SK-N-SH (cell line): ENCODE measurements at regions not wholly inside any gene's neighbourhood (a gene's known extent, or its start where the extent isn't known, plus 50 kb on each side); places are given as distances from the start of the nearest gene placed in this dataset.

Experiments
- CTCF ChIA-PET: fragments of 300-600, 350-600 bp; formaldehyde crosslinking; extraction: SDS; loops from one replicate; lab custom pipeline; 2021; lab: Yijun Ruan, JAX
- POLR2A ChIA-PET: fragments of 350-600 bp; sonication (Branson Sonifier 250); formaldehyde crosslinking; extraction: SDS; loops from one replicate; lab custom pipeline; 2020; ENCODE audit warnings: antibody characterized with exemption, inconsistent platforms; lab: Yijun Ruan, JAX
- DNase-seq: peaks from one replicate; pipeline ENCODE4 v3.0.0; 2012
- H2AFZ ChIP-seq: fragments of 200-600 bp; sonication (generic); 2 replicates; pipeline ENCODE4 v1.8.1; 2016; ENCODE audit warnings: antibody characterized with exemption, mild to moderate bottlenecking, low read depth
- H3F3A ChIP-seq: fragments of 200-600 bp; sonication (generic); replicated peaks from 2 replicates; pipeline ENCODE3; 2016; ENCODE audit warnings: antibody characterized with exemption, mild to moderate bottlenecking; ENCODE audit not compliant: insufficient read depth
- H3K27ac ChIP-seq, 2 experiments: fragments of 200-500 bp in 1 of 2; fragments of 200-600 bp in 1 of 2; sonication (Bioruptor generic) in 1 of 2; sonication (generic), shearing (Covaris generic) in 1 of 2; 2 replicates each; pipeline versions ENCODE4 v1.5.1 to v1.6.1; 2014 to 2016; ENCODE audit warnings: low read depth in 2 of 2, inconsistent platforms in 1 of 2, low read length in 1 of 2, mild to moderate bottlenecking in 1 of 2, mixed read lengths in 1 of 2
- H3K27me3 ChIP-seq: fragments of 200-600 bp; sonication (generic), shearing (Covaris generic); 2 replicates; pipeline ENCODE4 v1.6.1; 2016; ENCODE audit warnings: mixed run types; ENCODE audit not compliant: insufficient read depth
- H3K36me3 ChIP-seq, 2 experiments: fragments of 200-500 bp in 1 of 2; fragments of 200-600 bp in 1 of 2; sonication (Bioruptor generic) in 1 of 2; sonication (generic) in 1 of 2; replicated peaks in 1 of 2; 2 replicates each; pipeline versions ENCODE3 to v1.5.1; 2014 to 2016; ENCODE audit warnings: low read length in 1 of 2, mild to moderate bottlenecking in 1 of 2; ENCODE audit not compliant: insufficient read depth in 2 of 2, control insufficient read depth in 1 of 2
- H3K4me1 ChIP-seq, 2 experiments: fragments of 200-500 bp in 1 of 2; fragments of 200-600 bp in 1 of 2; sonication (Bioruptor generic) in 1 of 2; sonication (generic), shearing (Covaris generic) in 1 of 2; 2 replicates each; pipeline versions ENCODE4 v1.5.1 to v1.6.1; 2014 to 2016; ENCODE audit warnings: low read depth in 1 of 2, low read length in 1 of 2, mixed run types in 1 of 2; ENCODE audit not compliant: insufficient read depth in 2 of 2, control insufficient read depth in 1 of 2
- H3K4me2 ChIP-seq: fragments of 200-600 bp; sonication (generic), shearing (Covaris generic); 2 replicates; pipeline ENCODE4 v1.6.1; 2017; ENCODE audit warnings: mixed run types
- H3K4me3 ChIP-seq, 2 experiments: fragments of 200-500 bp in 1 of 2; fragments of 200-600 bp in 1 of 2; sonication (Bioruptor generic) in 1 of 2; sonication (generic), shearing (Covaris generic) in 1 of 2; 2 replicates each; pipeline versions ENCODE4 v1.5.1 to v1.8.1; 2014 to 2016; ENCODE audit warnings: low read depth in 2 of 2, inconsistent platforms in 1 of 2, low read length in 1 of 2, mild to moderate bottlenecking in 1 of 2, mixed read lengths in 1 of 2, moderate library complexity in 1 of 2
- H3K79me2 ChIP-seq: fragments of 200-600 bp; sonication (generic); 2 replicates; pipeline ENCODE4 v1.8.1; 2017; ENCODE audit warnings: mild to moderate bottlenecking; ENCODE audit not compliant: insufficient read depth
- H3K9ac ChIP-seq: fragments of 200-600 bp; sonication (generic); 2 replicates; pipeline ENCODE4 v1.6.1; 2017; ENCODE audit warnings: mixed run types
- H3K9me2 ChIP-seq: fragments of 200-600 bp; sonication (generic); 2 replicates; pipeline ENCODE4 v1.6.1; 2017; ENCODE audit warnings: mixed run types
- H3K9me3 ChIP-seq: fragments of 200-600 bp; sonication (generic); 2 replicates; pipeline ENCODE4 v1.6.1; 2017; ENCODE audit warnings: mixed run types, mild to moderate bottlenecking, moderate library complexity
- H4K20me1 ChIP-seq: fragments of 200-600 bp; sonication (generic); 2 replicates; pipeline ENCODE4 v1.6.1; 2017; ENCODE audit warnings: mild to moderate bottlenecking, mixed run types; ENCODE audit not compliant: insufficient read depth
- CHD2 ChIP-seq: fragments of 150-350 bp; IDR thresholded peaks from 2 replicates; pipeline ENCODE4 v1.6.1; 2018; ENCODE audit warnings: low read length; ENCODE audit not compliant: partially characterized antibody
- FOXM1 ChIP-seq: IDR thresholded peaks from 2 replicates; pipeline ENCODE4 v1.4.0; 2012; ENCODE audit warnings: low read depth, mild to moderate bottlenecking
- GABPA ChIP-seq: IDR thresholded peaks from 2 replicates; pipeline ENCODE4 v1.4.0; 2012; ENCODE audit warnings: low read depth, mild to moderate bottlenecking
- IRF3 ChIP-seq: fragments of 150-350 bp; IDR thresholded peaks from 2 replicates; pipeline ENCODE4 v1.6.1; 2016; ENCODE audit warnings: mild to moderate bottlenecking, low read depth, low read length
- POLR2AphosphoS5 ChIP-seq: IDR thresholded peaks from 2 replicates; pipeline ENCODE4 v1.6.1; 2012; ENCODE audit warnings: low read depth, low read length
- RAD21 ChIP-seq: IDR thresholded peaks from 2 replicates; pipeline ENCODE4 v1.6.1; 2012; ENCODE audit warnings: mild to moderate bottlenecking, low read length
- RCOR1 ChIP-seq: fragments of 150-350 bp; IDR thresholded peaks from 2 replicates; pipeline ENCODE4 v1.6.1; 2017; ENCODE audit warnings: antibody characterized with exemption, low read length
- RFX5 ChIP-seq: IDR thresholded peaks from 2 replicates; pipeline ENCODE4 v1.6.1; 2012; ENCODE audit warnings: mild to moderate bottlenecking, improper control_type of control experiment, low read length
- RXRA ChIP-seq: IDR thresholded peaks from 2 replicates; pipeline ENCODE4 v1.4.0; 2012; ENCODE audit warnings: low read depth, mild to moderate bottlenecking, borderline replicate concordance
- TAF1 ChIP-seq: IDR thresholded peaks from 2 replicates; pipeline ENCODE4 v1.6.1; 2012; ENCODE audit warnings: low read depth, mild to moderate bottlenecking, low read length, moderate library complexity, borderline replicate concordance
- TEAD4 ChIP-seq: IDR thresholded peaks from 2 replicates; pipeline ENCODE4 v1.4.0; 2012; ENCODE audit warnings: mild to moderate bottlenecking, borderline replicate concordance; ENCODE audit not compliant: insufficient read depth
- YY1 ChIP-seq: IDR thresholded peaks from 2 replicates; pipeline ENCODE4 v1.4.0; 2012; ENCODE audit warnings: low read depth, mild to moderate bottlenecking
- ZBTB33 ChIP-seq: IDR thresholded peaks from 2 replicates; pipeline ENCODE4 v1.4.0; 2012; ENCODE audit warnings: low read depth, borderline replicate concordance
- WGBS: methylation state at CpG from one replicate; pipeline ENCODE4 v1.1.6; 2017; ENCODE audit warnings: low lambda C conversion rate; 5-methylcytosine and 5-hydroxymethylcytosine counted together
- TF ChIP-seq, protein P1 (sequence below): fragments of 200-600 bp; sonication (generic); IDR thresholded peaks from 2 replicates; pipeline ENCODE4 v1.6.1; 2017; ENCODE audit warnings: antibody characterized with exemption, mild to moderate bottlenecking, moderate library complexity

DNA sequence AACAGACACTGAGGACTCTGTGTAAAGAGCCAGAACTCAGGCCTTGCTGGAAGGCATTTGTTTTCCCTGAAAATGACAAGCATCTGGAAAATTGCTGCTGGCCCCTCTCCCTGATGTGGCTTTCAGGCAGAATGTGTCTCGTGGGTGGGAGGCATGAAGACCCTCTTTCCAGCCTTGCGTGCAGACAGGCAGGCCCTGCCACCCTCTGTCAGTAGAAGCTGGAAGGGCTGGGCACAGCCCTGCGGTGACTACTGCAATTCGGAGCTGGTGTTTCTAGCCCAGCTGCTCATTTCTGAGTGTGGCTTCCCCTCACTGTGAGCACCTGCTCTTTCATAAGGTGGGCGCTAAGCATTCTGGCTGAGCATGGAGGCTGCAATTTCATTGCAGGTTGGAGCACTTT lies 349.9 kb downstream of the PTPRU start:
- no peak for TF ChIP-seq CHD2
- no peak for TF ChIP-seq TAF1
- TF ChIP-seq TEAD4 = no peak
- TF ChIP-seq GABPA = no peak
- no peak for TF ChIP-seq RAD21
- no peak for TF ChIP-seq IRF3
- no peak for TF ChIP-seq ZBTB33
- no peak for TF ChIP-seq YY1
- TF ChIP-seq FOXM1 = no peak
- Histone ChIP-seq H3K9me3 (no peaks in the 10 kb centered on the region), H3K79me2 (no peaks in the 10 kb centered on the region), H3K4me2 (no peak overlapping the region), H3K9me2 (no peaks in the 10 kb centered on the region), H3K27ac (no peak overlapping the region), H2AFZ (no peak overlapping the region), H3K9ac (no peak overlapping the region), H3K4me3 (no peak overlapping the region), H3F3A (peaks cover 3% of the 10 kb centered on the region), H3K4me1 (peaks cover 0 to 9% of the 10 kb centered on the region in 2 experiments; a peak in 1 of 4 replicates), H3K36me3 (no peaks in the 10 kb centered on the region), H4K20me1 (no peaks in the 10 kb centered on the region), H3K27me3 (no peaks in the 10 kb centered on the region)
- ChIA-PET CTCF (no interaction called here), POLR2A (no interaction called here)
- 20% methylated on average over 1 of the region's 5 CpGs for WGBS
- no peak for DNase-seq

DNA sequence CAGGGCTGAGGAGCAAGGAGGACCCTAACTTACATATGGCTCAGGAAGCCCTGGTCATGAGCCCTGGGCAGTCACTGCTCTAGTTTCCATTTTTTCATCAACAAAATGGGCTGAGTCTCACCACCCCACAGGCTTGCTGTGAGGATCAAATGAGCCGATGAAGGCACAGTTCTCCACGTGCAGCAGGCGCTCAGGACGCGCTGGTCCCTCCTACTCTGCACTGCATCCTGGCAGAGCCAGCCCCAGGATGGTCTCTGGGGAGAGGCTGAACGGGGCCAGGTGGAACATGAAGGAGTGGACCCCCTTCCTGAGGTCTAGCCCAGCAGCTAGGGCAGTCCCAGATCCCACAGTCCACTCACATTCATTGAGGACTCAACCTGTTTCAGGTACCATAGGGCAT lies 349.3 kb downstream of the PTPRU start:
- H4K20me1 ChIP-seq = no peaks in the 10 kb centered on the region
- no peak overlapping the region for H3K4me2 ChIP-seq
- DNase-seq = no peak
- H3K79me2 ChIP-seq = no peaks in the 10 kb centered on the region
- WGBS = 90% methylated on average over 6 of the region's 6 CpGs
- no peaks in the 10 kb centered on the region for H3K9me2 ChIP-seq
- no peak overlapping the region for H2AFZ ChIP-seq
- no peak overlapping the region for H3K27ac ChIP-seq
- H3K4me3 ChIP-seq = no peak overlapping the region
- no peak for TF ChIP-seq FOXM1
- TF ChIP-seq, protein P1, sequence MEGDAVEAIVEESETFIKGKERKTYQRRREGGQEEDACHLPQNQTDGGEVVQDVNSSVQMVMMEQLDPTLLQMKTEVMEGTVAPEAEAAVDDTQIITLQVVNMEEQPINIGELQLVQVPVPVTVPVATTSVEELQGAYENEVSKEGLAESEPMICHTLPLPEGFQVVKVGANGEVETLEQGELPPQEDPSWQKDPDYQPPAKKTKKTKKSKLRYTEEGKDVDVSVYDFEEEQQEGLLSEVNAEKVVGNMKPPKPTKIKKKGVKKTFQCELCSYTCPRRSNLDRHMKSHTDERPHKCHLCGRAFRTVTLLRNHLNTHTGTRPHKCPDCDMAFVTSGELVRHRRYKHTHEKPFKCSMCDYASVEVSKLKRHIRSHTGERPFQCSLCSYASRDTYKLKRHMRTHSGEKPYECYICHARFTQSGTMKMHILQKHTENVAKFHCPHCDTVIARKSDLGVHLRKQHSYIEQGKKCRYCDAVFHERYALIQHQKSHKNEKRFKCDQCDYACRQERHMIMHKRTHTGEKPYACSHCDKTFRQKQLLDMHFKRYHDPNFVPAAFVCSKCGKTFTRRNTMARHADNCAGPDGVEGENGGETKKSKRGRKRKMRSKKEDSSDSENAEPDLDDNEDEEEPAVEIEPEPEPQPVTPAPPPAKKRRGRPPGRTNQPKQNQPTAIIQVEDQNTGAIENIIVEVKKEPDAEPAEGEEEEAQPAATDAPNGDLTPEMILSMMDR = no peak
- no peak for TF ChIP-seq GABPA
- no peak for TF ChIP-seq RCOR1
- TF ChIP-seq POLR2AphosphoS5 = no peak
- no peak for TF ChIP-seq YY1
- no peak for TF ChIP-seq RFX5
- TF ChIP-seq RXRA = no peak
- TF ChIP-seq, all 33 proteins: peak for 0
- no peak overlapping the region for H3K9ac ChIP-seq
- no peaks in the 10 kb centered on the region for H3K9me3 ChIP-seq
- H3F3A ChIP-seq = no peaks in the 10 kb centered on the region
- ChIA-PET CTCF (no interaction called here), POLR2A (no interaction called here)
- H3K36me3 ChIP-seq = no peaks in the 10 kb centered on the region
- no peaks in the 10 kb centered on the region for H3K27me3 ChIP-seq
- peaks cover 0 to 9% of the 10 kb centered on the region in 2 experiments; a peak in 1 of 4 replicates for H3K4me1 ChIP-seq
